Right kidney (tissue), 1 donor: ENCODE measurements at regions not wholly inside any gene's neighbourhood (a gene's known extent, or its start where the extent isn't known, plus 50 kb on each side); places are given as distances from the start of the nearest gene placed in this dataset.
"Not testable (repeated sequence)": the region's sequence is repeated elsewhere in the genome, so short reads cannot be mapped to it uniquely, and the experiment has no call there.

Experiments used
- DNase-seq: peaks from one replicate; pipeline ENCODE4 v3.0.0-alpha.2; 2016

DNA sequence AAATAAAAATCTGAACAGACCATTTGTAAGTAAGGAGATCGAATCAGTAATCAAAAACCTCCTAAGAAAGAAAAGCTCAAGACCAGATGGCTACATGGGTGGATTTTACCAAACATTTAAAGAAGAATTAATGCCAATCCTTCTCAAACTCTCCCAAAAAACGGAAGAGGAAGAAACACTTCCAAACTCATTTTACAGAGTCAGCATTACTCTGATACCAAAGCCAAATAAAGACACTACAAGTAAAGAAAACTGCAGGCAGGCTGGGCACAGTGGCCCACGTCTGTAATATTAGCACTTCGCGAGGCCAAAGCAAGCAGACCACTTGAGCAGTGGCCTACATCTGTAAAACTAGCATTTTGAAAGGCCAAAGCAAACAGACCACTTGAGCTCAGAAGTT is 159.8 kb downstream of the DPY19L2 start:
- DNase-seq = no peak

DNA sequence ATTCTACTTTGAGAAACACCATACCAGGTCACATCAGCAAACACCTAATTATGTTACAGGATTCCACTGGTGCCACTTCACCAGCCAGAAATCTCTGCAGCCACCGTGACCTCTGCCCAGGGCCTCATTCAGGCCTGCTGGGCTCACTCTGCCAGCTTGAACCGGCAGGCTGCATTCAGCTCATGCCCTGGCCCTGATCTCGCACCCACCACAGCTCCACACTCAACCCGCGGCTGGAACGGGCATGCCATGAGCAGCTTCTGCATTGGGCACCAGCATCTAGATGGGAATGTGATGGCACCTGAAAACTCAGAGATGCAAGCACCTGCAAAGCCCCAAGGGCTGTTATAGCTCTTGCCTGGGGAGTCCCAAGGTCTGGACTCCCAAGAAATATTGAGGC is 168.7 kb downstream of the DPY19L2 start:
- no peak for DNase-seq

DNA sequence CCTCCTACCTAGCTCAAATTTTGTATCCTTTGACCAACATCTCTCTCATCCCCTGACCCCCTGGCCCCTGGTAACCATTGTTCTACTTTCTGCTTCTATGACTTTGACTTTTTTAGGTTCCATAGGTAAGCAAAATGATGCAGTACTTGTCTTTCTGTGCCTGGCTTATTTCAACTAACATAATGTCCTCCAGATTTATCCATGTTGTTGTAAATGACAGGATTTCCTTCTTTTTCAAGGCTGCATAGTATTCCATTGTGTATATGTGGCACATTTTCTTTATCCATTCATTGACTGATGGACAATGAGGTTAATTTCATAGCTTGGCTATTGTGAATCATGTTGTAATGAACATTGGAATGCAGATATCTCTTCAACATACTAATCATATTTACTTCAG is 170.1 kb downstream of the DPY19L2 start:
- no peak for DNase-seq

DNA sequence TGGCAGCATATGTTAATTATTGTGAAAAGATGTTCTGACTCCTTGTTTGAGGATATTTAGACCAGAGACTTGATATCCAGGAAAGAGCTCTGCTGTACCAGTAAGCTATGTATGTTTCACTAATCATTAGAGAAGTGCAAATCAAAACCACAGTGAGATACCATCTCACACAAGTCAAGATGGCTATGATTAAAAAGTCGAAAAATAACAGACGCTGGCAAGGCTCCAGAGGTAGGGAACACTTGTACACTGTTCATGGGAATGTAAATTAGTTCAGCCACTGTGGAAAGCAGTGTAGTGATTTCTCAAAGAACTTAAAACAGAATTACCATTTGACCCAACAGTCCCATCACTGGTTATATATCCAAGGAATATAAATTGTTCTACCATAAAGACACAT is 171.6 kb downstream of the DPY19L2 start:
- peak; percentile 4 for DNase-seq

DNA sequence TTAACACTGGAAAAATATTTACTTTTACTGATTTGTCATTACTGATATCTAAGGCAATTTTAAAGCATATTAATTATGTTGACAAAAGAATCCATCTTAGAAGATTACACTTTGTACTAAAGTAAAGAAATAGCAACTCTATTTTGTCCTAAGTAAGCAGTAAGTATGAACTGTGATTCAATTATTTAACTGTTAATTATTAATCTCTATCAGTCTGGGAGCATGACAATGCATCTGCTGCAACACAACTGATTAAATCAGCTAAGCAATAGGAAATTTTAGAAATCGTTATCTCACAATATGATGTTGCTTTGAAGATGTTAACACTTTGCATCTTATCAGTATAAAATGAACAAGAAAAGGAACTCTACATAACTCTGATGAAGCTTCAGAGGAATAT is 172.3 kb downstream of the DPY19L2 start:
- DNase-seq = no peak

DNA sequence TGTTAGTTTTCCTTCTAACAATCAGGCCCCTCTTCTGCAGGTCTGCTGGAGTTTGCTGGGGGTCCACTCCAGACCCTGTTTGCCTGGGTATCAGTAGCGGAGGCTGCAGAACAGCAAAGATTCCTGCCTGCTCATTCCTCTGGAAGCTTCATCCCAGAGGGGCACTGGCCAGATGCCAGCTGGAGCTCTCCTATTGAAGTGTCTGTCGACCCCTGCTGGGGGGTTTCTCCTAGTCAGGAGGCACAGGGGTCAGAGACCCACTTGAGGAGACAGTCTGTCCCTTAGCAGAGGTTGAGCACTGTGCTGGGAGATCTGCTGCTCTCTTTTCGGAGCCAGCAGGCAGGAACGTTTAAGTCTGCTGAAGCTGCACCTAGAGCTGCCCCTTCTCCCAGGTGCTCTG is 174.9 kb downstream of the DPY19L2 start:
- not testable (repeated sequence) for DNase-seq

DNA sequence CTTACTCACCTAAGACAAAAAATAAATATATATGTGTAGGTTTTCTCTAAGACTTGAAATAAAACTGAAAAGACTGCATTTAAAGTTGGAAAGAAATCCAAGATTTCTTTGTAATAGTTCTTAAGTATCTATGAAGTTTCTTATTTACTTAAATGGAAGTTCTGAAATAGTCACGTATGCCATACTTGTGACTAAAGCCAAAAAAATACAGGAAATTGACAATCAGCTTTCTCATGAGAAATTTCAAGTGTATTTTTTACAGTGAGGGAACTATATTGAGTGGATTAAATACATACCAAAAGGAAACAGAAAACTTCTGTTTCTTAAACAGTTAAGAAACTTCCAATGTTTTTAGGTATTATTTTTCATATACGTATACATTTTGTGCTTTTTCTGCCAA is 188.1 kb downstream of the DPY19L2 start:
- DNase-seq = no peak

DNA sequence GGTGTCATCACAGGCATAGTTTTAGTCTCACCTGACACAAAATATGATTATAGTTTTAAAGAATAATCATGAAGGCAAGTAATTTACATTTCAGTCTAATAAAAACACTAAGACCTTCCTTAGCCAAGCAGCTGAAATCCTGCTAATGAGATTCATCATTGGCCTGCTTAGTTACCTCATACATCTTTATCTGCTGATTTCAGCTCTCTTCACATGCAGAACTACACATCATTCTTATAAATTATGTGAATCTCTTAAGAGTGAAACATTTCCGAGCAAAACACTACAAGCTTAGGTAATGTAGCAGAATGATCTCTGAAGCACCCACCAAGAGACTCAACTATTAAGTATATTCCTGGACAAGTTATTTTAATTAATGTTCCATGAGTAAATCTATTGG is 198.1 kb downstream of the DPY19L2 start:
- no peak for DNase-seq

DNA sequence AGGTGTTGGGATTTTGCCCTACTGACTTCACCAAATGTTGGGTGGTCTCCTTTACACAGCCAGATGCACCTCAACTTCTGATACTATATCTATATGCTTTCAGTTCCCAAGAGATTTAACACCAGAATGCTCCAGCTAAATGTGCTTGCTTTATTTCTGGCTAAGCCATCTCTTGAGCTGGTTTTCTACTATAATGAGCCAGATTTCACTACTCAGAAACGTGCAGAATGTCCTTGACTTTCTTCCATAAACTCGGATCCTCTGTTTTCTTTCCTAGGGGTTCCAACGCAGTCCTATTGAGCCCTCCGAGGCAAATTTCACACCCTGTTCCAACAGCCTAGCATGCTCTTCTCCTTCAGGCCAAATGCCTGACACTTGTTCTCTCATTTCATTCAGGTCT is 200.3 kb downstream of the DPY19L2 start:
- no peak for DNase-seq

DNA sequence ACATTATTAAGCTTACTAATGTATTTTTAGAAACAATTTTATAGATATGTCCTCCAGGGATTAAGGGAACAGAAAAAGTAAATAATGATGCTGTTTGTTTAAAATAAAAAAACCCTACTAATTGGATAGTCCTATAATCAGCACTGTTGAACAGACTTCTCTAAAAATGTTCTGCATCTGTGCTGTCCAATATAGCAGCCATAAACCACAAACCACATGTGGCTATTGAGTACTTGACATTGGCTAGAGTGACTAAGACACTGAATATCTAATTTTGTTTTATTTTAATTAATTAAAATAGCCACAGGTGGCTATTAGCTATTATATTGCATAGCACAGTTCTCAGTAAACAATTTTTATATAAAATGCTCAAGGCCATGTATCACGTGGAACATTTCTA is 210.4 kb downstream of the DPY19L2 start:
- DNase-seq = no peak

DNA sequence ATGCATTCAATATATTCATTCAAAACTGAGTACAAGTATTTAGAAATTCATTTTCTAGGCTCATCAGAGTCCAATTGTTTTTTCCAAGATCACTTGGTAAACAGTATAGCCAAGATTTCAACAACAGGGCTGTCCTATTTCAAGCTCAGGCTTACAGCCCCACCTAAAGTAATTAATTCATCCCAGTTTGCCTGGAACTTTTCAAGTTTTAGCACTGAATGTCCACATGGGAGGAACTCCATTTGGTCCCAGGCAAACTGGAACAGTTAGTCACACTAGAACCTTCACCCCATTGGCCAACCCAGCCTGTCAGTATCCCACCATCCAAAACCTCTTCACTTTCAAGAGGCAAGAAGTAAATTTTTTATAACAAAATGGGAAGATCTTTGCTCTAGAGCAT is 210.9 kb downstream of the DPY19L2 start:
- DNase-seq = no peak

DNA sequence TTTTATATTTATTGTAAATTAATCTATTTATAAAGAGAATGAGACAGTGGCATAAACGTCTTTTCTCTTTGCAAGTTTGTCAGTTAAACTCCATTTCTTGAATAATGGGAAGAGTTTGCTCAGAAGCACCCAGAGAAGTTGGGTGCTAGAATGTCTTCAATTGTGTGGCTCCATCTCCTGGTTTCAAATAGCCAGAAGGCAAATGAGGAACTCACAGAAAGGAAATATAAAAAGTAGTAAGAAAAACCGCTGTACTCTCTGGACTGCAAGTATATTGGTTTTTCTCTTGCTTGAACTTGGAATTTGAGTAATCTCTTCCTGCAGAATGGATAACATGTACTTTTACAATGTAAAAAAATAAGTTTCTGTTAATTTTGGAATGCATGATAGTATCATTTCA is 217.5 kb downstream of the DPY19L2 start:
- DNase-seq = no peak

DNA sequence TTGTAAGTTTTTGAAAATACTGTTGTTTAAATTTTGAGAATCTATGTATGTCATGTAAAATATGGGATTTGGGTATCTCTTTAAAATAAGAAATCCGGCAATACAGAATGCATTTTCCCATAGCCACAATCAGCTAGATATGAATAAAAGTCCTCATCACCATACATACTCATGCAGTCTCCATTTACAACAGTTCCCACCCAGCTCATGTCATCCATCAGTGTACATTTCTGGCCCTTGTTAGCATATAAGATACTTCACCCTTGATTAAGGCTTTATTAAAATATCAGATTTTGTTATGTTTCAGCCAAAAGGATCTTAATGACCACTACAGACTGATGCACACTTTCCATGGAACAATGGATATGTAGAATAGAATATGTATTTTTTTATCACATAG is 218.0 kb downstream of the DPY19L2 start:
- no peak for DNase-seq

DNA sequence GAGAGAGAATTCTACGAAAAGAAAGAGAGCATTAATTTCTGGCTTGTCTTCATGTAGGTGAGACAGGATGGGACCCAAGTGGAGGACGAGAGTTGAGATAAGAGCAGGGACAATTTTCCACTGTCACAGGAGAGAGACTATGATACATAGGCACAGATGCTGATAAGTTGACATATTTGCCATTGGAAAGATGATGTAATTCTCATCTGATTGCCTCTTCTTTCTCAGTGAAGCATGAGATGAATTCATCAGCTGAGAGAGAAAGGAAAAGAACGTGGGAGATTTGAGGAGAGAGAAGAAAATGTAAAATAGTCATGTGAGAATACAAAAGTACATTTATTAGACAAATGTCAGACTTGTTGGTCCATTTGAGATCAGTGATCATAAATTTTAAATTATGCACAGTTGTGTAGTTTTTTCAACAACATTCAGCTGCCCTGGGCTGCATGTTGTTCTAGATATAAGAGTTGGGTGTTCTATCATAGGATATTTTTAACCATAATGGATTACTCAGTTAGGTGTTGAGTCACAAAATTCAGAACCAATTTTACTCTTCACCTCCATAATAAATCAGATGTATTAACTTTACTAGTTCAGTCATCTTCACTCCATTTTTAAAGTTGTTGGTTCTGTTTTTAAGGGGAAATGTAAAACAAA is 222.9 kb downstream of the DPY19L2 start:
- no peak for DNase-seq

DNA sequence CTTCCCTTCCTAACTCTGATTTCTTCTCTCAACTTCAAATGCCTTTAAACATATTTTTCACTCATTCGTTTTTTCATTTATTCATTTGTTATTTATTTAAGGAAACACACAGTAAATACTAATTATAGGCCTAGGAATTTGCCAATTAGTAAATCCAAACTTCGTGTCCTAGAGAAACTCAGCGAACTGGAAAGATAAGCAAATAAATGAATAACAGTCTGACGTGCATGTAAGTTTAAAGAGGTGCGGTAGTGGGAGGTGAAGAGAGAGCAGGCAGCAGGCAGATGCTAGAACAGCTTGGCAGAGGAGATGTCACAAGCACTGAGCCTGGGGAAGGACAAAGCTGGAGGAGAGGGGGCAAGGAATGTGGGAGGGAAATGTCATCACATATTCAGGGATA is 228.2 kb downstream of the DPY19L2 start:
- peak; percentile 13 for DNase-seq

DNA sequence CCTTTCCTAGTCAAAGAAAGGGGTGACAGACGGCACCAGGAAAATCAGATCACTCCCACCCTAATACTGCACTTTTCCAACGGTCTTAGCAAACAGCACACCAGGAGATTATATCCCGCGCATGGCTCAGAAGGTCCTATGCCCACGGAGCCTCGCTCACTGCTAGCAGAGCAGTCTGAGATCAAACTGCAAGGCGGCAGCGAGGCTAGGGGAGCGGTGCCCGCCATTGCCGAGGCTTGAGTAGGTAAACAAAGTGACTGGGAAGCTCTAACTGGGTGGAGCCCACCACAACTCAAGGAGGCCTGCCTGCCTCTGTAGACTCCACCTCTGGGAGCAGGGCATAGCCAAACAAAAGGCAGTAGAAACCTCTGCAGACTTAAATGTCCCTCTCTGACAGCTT is 233.9 kb downstream of the DPY19L2 start:
- not testable (repeated sequence) for DNase-seq

DNA sequence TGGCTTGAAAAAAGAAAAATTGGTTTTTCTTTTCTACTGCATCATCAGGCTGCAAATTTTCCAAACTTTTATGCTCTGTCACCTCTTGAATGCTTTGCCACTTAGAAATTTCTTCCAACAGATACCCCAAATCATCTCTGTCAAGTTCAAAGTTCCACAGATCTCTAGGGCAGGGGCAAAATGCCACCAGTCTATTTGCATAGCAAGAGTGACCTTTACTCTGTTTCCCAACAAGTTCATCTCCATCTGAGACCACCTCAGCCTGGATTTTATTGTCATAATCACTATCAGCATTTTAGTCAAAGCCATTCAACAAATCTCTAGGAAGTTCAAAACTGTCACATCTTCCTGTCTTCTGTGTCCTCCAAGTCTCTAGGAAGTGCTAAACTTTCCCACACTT is 240.3 kb downstream of the DPY19L2 start:
- not testable (repeated sequence) for DNase-seq

DNA sequence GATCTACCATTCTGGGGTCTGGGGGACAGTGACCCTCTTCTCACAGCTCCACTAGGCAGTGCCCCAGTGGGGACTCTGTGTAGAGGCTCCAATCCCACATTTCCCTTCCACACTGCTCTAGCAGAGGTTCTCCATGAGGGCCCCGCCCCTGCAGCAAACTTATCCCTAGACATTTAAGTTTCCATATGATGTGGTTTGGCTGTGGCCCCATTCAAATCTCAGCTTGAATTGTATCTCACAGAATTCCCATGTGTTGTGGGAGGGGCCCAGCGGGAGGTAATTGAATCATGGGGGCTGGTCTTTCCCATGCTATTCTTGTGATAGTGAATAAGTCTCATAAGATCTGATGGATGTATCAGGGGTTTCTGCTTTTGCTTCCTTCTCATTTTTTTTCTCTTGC is 241.3 kb downstream of the DPY19L2 start:
- not testable (repeated sequence) for DNase-seq

DNA sequence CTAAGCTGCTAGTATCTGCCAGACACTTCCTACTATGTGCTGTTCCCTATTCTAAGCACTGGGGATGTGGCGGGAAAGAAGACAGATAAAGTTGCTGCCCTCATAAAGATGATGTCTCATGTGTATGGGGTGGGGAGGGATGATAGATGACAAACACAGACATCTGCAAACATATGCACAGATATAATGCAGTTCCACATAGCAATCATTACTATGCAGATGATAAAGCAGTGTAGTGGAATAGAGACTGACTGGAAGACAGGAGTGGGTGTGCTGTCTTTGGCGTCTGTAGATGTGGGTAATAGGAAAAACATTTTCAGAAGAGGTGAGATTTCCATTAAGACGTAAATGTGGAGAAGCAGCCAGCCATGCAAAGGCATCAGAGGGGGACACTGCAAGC is 243.6 kb downstream of the DPY19L2 start:
- no peak for DNase-seq

DNA sequence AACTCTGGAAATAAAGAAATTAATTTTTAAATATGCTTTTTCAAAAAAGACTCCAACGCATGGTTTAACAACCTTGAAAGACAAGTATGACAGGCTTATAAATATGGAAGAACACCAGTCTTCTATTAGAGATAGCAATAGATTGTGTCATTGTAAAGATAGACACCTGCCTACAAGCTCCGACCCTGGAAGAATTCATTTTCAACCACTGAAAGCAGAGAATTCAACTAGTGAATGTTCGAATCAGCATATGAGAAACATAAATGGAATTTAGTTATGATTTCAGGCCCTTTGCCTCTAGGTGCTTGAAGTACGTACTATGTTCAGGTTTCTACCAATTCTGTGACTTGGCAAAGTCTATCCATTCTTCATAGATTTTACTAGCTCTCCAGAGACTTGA is 244.5 kb downstream of the DPY19L2 start:
- no peak for DNase-seq

DNA sequence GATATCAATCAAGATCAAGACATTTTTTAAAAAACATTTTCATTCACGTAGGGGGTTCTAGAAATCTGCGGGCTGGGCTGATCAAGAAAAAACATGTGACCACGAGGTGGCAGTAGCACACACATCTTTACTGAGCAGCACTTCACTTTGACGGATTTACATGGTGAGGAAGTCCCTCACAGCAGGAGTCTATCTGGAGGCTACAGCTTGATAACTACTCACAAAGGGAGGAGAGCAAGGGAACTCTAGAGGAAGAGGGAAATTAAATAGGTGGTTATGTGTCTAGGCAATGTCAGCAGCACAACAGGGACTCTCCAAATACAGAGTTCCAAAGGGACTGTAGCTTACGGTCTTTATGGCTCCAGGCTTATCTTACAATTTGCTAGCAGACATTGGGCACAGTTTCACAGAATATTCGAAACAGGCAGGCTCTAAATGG is 248.1 kb downstream of the DPY19L2 start:
- no peak for DNase-seq

DNA sequence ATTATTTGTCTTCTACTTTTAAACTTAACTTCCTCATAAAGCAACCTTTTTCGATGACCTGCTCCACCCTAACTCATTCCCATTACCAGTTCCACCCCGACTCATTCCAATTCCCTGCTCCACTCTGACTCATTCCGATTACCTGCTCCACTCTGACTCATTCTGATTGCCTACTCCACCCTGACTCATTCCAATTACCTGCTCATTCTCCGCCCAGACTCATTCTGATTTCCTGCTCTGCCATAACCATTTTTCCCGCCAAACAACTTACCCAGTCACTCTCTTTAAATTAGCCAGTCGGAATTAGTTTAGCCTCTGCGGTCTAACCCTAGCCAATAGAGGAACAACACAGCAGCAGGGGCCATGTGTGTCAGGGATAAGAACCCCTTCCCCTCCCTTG is 249.1 kb downstream of the DPY19L2 start:
- DNase-seq = no peak

DNA sequence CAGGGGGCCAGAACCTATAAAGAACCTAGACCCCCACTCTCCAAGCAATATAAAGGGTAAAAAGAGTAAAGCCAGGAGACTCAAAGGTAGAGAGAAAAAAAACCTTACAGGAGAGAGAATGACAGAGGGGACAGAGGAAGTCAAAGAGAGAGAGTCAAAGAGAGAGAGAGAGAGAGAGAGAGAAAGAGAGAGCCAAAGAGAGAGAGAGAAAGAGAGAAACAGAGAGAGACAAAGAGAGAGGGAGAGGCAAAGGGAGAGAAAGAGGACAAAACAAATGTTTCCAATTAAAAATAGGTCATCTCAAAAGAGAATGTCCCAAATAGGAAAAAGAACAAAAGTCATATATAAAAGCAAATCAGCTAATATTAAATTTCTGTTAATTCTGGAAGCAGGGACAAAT is 251.5 kb downstream of the DPY19L2 start:
- no peak for DNase-seq

DNA sequence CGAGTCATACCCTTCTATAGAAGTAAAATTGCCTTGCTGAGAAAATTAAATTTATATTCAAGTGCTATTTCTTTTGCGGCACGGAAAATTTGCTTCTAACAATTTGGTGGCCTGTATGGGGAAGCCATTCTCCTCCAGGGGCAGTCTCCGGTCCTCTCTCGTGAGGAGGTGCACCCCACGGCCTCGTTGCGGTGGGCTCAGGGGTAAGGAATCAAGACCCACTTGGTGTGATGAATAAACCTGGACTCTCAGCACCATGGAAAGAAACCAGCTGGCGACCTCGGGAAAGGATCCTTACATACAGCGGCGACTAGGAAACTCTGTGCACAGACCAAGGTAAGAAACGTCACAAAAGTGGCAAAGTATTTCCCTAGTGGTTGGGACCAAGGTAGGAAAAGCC is 252.9 kb downstream of the DPY19L2 start:
- no peak for DNase-seq

DNA sequence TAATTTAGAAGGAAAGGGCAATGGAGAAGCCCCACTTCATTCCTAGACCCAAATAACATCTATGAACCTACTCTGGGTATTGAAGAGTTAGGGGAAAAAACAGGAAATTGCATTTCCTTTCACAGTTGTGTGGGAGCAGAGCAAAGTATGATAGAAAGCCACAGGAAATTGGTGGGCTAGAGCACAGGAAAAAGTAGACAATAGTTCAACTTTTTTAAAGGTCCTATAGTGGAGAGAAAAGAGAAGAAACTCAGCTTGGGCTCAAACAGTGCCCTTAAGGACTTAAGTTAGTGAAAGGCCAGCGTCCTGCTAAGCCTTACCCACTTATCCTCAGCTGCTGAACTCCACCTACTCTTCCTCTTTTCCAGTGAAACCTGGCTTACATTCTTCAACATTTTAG is 258.1 kb downstream of the DPY19L2 start:
- DNase-seq = no peak
